ENCODE measurements at regions not wholly inside any gene's neighbourhood (a gene's known extent, or its start where the extent isn't known, plus 50 kb on each side); places are given as distances from the start of the nearest gene placed in this dataset.

GRCh38 chr7:112634107-112634506 is 153.3 kb downstream of the LSMEM1 start:
- no peak for TF ChIP-seq GATA2 (IDR thresholded peaks at IDR 0.05; ENCODE audit: low read depth, low read length)
- no peak for TF ChIP-seq GATA3 (IDR thresholded peaks at IDR 0.05; ENCODE audit: low read depth, low read length)
